GM19099 (cell line): ENCODE measurements at regions not wholly inside any gene's neighbourhood (a gene's known extent, or its start where the extent isn't known, plus 50 kb on each side); places are given as distances from the start of the nearest gene placed in this dataset.

Experiments used
- POLR2A ChIP-seq: IDR thresholded peaks from 3 replicates; pipeline ENCODE4 v1.6.1; 2011; ENCODE audit warnings: low read depth; ENCODE audit not compliant: insufficient read length; ENCODE audit errors: extremely low read depth

- no peak for TF ChIP-seq POLR2A
Observed at GRCh38 chr5:167355346-167355745, 936.1 kb upstream of the WWC1 start.

- no peak for TF ChIP-seq POLR2A
Observed at GRCh38 chr5:167356374-167356773, 935.1 kb upstream of the WWC1 start.

- no peak for TF ChIP-seq POLR2A
Observed at GRCh38 chr5:167358868-167359492, 932.5 kb upstream of the WWC1 start.

GRCh38 chr5:167361795-167362194, 929.6 kb upstream of the WWC1 start:
- no peak for TF ChIP-seq POLR2A

GRCh38 chr5:167363065-167363464, 928.4 kb upstream of the WWC1 start:
- TF ChIP-seq POLR2A, result no peak

- TF ChIP-seq POLR2A, result no peak
Observed at GRCh38 chr5:167375125-167375524, 916.3 kb upstream of the WWC1 start.

GRCh38 chr5:167378894-167379723, 912.3 kb upstream of the WWC1 start:
- no peak for TF ChIP-seq POLR2A

- no peak for TF ChIP-seq POLR2A
Observed at GRCh38 chr5:167381457-167381856, 910.0 kb upstream of the WWC1 start.

GRCh38 chr5:167389537-167389936, 901.9 kb upstream of the WWC1 start:
- no peak for TF ChIP-seq POLR2A

- TF ChIP-seq POLR2A, result no peak
Observed at GRCh38 chr5:167392240-167392639, 899.2 kb upstream of the WWC1 start.

GRCh38 chr5:167393358-167393757, 898.1 kb upstream of the WWC1 start:
- no peak for TF ChIP-seq POLR2A

- TF ChIP-seq POLR2A, result no peak
Observed at GRCh38 chr5:167402671-167403070, 888.8 kb upstream of the WWC1 start.

- no peak for TF ChIP-seq POLR2A
Observed at GRCh38 chr5:167406513-167406912, 884.9 kb upstream of the WWC1 start.

GRCh38 chr5:167412556-167412955, 878.9 kb upstream of the WWC1 start:
- TF ChIP-seq POLR2A, result no peak

GRCh38 chr5:167413506-167413905, 877.9 kb upstream of the WWC1 start:
- TF ChIP-seq POLR2A, result no peak

GRCh38 chr5:167414611-167415010, 876.8 kb upstream of the WWC1 start:
- no peak for TF ChIP-seq POLR2A

GRCh38 chr5:167415779-167416746, 875.4 kb upstream of the WWC1 start:
- TF ChIP-seq POLR2A, result no peak
